Activated T-helper 1 cell treated with anti-CD3 and anti-CD28 coated beads, Interleukin-2, amount 50 U/mL, for 16 hours (primary cell): ENCODE measurements at regions not wholly inside any gene's neighbourhood (a gene's known extent, or its start where the extent isn't known, plus 50 kb on each side); places are given as distances from the start of the nearest gene placed in this dataset.
"Not testable (repeated sequence)": the region's sequence is repeated elsewhere in the genome, so short reads cannot be mapped to it uniquely, and the experiment has no call there.

Source experiments
- DNase-seq, 2 donors: peaks; one replicate each; pipeline ENCODE4 v3.0.0-alpha.2; 2020; ENCODE audit warnings: low read depth in 1 of 2, low spot score in 1 of 2

DNA sequence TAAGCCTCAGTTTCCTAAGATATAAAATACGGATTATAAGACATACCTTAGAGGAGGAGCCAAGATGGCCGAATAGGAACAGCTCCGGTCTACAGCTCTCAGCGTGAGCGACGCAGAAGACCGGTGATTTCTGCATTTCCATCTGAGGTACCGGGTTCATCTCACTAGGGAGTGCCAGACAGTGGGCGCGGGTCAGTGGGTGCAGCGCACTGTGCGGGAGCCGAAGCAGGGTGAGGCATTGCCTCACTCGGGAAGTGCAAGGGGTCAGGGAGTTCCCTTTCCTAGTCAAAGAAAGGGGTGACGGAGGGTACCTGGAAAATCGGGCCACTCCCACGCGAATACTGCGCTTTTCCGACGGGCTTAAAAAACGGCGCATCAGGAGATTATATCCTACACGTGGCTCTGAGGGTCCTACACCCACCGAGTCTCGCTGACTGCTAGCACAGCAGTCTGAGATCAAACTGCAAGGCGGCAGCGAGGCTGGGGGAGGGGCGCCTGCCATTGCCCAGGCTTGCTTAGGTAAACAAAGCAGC is 1877.1 kb upstream of the C9orf72 start:
- not testable (repeated sequence) for DNase-seq

- DNase-seq: no peak
Measured at GRCh38 chr9:29456940-29457339, 1883.7 kb upstream of the C9orf72 start.

GRCh38 chr9:29475471-29475870 is 1902.2 kb upstream of the C9orf72 start:
- DNase-seq: no peak

GRCh38 chr9:29511680-29512079 is 1938.4 kb upstream of the C9orf72 start:
- no peak for DNase-seq

DNA sequence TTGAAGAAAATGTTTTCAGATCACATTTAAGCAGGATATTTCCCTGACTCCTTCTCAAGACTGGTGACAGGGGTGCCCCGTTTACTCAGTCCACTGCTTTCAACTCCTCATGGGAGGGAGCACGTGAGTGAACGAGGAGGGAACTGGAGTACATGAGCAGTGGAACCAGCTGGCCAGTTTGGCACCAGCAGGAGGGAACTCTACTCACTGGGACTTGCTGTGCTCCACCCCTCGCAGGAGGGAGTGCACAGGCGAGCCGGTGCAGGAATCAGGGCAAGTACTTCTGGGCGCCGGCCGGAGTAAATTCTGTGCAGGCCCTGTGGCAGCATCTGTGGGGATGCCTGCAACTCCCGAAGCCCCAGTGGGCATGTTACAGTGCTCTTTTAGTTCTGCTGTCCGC is 1941.1 kb upstream of the C9orf72 start:
- DNase-seq: no peak

- DNase-seq: no peak
Measured at GRCh38 chr9:29514862-29515261, 1941.6 kb upstream of the C9orf72 start.

- no peak for DNase-seq
Measured at GRCh38 chr9:29548436-29548835, 1975.2 kb upstream of the C9orf72 start.

DNA sequence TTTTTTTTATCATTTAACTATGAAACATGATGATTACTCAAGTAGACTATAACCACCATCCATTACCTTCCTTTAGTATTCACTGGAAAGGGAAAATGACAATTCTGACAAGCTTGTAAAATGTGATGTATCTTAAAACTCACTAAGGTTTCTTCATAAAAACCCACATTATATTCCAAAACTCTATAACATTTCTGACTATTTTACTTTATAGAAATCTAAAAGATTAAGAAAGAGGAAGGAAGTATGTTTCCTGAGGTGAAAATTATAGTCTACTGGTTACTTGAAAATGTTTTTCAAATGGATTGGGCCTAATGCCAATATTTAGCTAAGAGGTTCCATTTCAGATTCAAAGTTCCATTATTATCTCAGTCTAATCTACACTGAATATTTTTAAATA is 1982.2 kb upstream of the C9orf72 start:
- DNase-seq: no peak

GRCh38 chr9:29556317-29556716 is 1983.0 kb upstream of the C9orf72 start:
- DNase-seq: no peak

DNA sequence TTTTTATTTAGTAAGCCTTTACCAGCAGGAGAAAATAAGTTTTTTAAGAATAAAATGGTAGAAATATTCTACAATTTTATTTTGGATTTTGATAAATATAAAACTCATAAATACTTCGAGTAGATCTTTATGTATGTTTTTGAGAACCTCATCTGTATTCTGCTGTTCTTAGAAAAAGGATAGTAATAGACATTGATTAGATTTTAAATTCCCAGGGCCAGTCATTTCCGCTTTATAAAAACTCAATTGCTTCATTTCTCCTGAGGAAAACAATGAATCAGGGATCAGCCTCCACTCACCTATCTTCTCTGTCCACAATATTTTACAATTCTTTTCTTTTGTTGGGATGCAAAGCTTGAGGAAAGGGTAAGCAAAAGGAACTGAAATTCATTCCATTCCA is 1983.5 kb upstream of the C9orf72 start:
- DNase-seq: no peak

DNA sequence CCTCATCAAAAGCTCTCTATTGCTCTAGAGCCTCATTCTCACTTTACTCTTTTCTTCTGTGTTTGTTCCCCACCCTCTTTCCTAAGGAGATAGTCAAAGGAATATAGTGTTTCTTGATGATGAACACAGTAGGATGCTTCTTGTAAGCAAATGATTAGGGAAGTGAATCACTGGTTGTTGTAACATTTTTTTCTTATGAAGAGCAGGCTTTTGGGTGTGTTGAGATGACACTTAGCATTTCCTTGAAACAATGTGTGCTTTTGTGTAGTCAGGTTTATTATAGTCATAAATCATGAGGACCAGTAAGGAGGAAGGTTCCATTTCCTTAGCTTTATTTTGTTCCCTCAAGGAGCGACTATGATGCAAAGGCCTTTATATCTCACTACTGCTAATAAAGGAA is 1991.3 kb upstream of the C9orf72 start:
- no peak for DNase-seq

DNA sequence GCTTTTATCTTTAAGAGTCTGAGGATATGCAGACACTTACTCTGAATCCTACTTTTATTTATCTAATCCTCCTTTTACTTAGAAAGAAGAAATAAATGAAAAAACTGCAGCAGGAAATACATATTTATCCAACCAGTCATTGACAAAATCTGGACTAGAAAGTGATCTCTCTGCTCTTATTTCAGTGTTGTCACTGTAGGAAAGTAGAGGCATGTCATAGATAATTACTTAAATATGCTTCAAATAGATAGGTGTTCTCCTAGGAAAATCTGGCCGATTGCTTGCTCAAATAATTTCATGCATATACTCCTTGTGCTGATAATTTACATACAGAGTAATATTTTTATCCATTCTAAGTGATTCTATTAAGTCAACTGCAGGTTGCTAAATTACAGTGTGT is 2001.9 kb upstream of the C9orf72 start:
- DNase-seq: no peak

- DNase-seq: no peak
Measured at GRCh38 chr9:29588361-29588760, 2015.1 kb upstream of the C9orf72 start.

- DNase-seq: no peak
Measured at GRCh38 chr9:29609282-29609681, 2036.0 kb upstream of the C9orf72 start.

DNA sequence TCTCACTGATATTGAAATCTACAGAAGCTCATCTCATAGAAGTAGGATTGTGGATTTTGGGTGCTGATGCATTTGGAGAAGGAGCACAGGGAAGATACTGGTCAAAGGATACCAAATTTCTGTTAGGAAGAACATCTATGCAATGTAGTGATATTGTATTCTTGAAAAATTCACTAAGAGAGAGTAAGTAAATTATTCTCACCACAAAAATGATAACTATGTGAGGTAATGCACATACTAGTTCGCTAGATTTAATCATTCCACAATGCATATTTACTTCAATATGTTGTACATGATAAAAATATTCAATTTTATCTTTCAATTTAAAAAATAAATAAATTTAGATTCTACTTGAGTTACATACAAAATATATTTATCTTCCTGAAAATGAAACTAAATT is 2040.5 kb upstream of the C9orf72 start:
- DNase-seq: no peak

DNA sequence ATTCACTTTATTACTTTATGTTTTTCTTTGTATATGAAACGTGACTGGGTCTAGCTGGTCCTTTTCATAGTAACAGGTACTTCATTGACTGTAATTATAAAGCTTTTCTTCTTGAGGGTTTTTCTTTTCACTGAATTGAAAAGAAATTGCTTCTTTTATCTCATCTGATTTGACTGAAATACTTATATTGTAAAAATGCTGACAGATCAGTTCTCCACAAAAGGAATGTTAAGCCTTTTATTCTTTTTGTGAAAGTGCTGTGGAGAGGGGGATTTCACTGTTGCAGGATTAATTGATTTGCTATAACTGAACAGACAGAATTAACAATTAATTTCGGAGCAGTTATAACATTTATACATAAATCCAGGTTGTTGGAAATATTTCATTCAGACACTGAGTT is 2043.6 kb upstream of the C9orf72 start:
- DNase-seq: no peak

DNA sequence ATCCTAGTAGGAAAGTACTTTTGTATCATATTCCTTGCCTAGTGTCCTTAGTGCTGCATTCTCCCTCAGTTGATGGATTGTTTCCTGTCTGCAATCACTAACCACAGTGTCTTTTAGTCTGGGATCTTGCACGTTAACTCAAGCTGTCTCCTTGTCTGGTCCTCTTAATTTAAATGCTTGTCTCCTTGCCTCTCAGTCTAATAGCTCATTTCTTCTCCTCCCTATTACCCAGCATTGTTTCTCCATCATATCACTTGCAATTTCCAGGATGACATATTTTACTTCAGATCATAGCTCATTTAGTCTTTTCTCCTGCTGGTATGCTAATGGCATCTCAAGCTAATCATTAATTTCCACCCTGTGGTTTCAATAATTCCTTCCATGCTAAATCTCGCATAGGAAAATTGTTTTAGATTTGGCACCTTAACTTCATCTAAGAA is 2052.0 kb upstream of the C9orf72 start:
- no peak for DNase-seq

- DNase-seq: no peak
Measured at GRCh38 chr9:29625931-29626330, 2052.7 kb upstream of the C9orf72 start.

GRCh38 chr9:29628856-29629255 is 2055.6 kb upstream of the C9orf72 start:
- DNase-seq: not testable (repeated sequence)

DNA sequence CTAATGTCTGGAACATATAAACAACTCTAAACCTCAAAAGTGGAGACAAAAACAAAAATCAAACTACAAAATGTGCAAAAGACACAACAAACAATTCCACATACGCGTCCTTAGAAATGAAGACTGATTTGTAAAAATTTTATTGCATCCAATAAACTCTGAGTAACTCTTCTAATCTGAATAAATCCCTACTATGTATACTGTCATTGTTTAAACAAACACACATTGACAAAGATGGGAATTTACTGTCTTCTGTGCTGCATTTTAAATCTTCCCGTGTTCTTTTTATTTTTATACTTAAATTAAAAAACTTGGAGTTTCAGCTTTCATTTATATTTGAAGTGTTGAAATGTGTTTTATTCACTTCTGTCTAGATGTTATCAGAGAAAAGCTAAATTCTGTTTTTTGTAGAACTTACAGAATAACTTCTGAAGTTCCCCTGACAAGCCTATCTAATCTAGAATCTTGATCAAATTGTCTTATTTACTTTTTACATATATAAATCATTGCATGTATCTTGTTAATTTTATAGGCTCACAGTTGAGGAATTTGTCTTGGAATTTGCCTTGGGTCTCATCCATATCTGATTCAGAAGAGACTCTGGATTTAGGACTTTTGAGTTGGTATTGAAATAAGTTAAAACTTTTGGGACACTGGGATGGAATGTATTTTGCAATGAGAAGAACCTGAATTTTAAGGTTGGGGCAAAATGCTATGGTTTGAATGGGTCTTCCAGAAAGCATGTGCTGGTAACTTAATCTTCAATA is 2064.4 kb upstream of the C9orf72 start:
- no peak for DNase-seq

- DNase-seq: no peak
Measured at GRCh38 chr9:29640507-29640906, 2067.2 kb upstream of the C9orf72 start.

GRCh38 chr9:29644514-29644913 is 2071.2 kb upstream of the C9orf72 start:
- no peak for DNase-seq

GRCh38 chr9:29647451-29647850 is 2074.2 kb upstream of the C9orf72 start:
- DNase-seq: no peak
